Activated T-helper 2 cell treated with anti-CD3 and anti-CD28 coated beads, Interferon-gamma antibody, Interleukin-2, Interleukin-4, amounts not matched to agents 10 μg/mL and 5 μg/mL and 100 μg/mL, durations not matched to agents 14 hours and 24 hours and 36 hours (primary cell): ENCODE measurements at regions not wholly inside any gene's neighbourhood (a gene's known extent, or its start where the extent isn't known, plus 50 kb on each side); places are given as distances from the start of the nearest gene placed in this dataset.
"Not testable (repeated sequence)": the region's sequence is repeated elsewhere in the genome, so short reads cannot be mapped to it uniquely, and the experiment has no call there.

ENCODE experiments used
- DNase-seq: peaks from one replicate; pipeline ENCODE4 v3.0.0; 2021; ENCODE audit warnings: low spot score
- H3K27ac Mint-ChIP-seq: one replicate; pipeline ENCODE4 v1.8.0; 2021; ENCODE audit warnings: mixed read lengths
- H3K27me3 Mint-ChIP-seq: one replicate; pipeline ENCODE4 v1.8.0; 2021; ENCODE audit warnings: low read depth, mixed read lengths
- H3K36me3 Mint-ChIP-seq: one replicate; pipeline ENCODE4 v1.8.0; 2021; ENCODE audit warnings: low read depth, mixed read lengths
- H3K4me1 Mint-ChIP-seq: one replicate; pipeline ENCODE4 v1.8.0; 2021; ENCODE audit warnings: low read depth, mixed read lengths
- H3K4me3 Mint-ChIP-seq: one replicate; pipeline ENCODE4 v1.8.0; 2021; ENCODE audit warnings: low read depth, mild to moderate bottlenecking, moderate library complexity, mixed read lengths
- H3K9me3 Mint-ChIP-seq: one replicate; pipeline ENCODE4 v1.8.0; 2021; ENCODE audit warnings: mixed read lengths
- intact Hi-C: fragments of 100-400 bp; cut with micrococcal nuclease; formaldehyde crosslinking; loops from one replicate; pipeline ENCODE4 v1.15.1; 2023

- DNase-seq = no peak
- intact Hi-C loops = no loop called here
- H3K27ac Mint-ChIP-seq = no peak overlapping the region
- H3K4me1 Mint-ChIP-seq = no peaks in the 10 kb centered on the region
- no peaks in the 10 kb centered on the region for H3K9me3 Mint-ChIP-seq
- H3K36me3 Mint-ChIP-seq = no peaks in the 10 kb centered on the region
- H3K4me3 Mint-ChIP-seq = no peak overlapping the region
- H3K27me3 Mint-ChIP-seq = no peaks in the 10 kb centered on the region
Observed at GRCh38 chr20:40634891-40635290, 54.1 kb downstream of the MAFB start.

- no peaks in the 10 kb centered on the region for H3K9me3 Mint-ChIP-seq
- intact Hi-C loops = no loop called here
- H3K27me3 Mint-ChIP-seq = no peaks in the 10 kb centered on the region
- DNase-seq = no peak
- no peak overlapping the region for H3K27ac Mint-ChIP-seq
- no peak overlapping the region for H3K4me3 Mint-ChIP-seq
- no peaks in the 10 kb centered on the region for H3K4me1 Mint-ChIP-seq
- H3K36me3 Mint-ChIP-seq = no peaks in the 10 kb centered on the region
Observed at GRCh38 chr20:40633123-40633850, 55.7 kb downstream of the MAFB start.

- no peaks in the 10 kb centered on the region for H3K36me3 Mint-ChIP-seq
- H3K9me3 Mint-ChIP-seq = no peaks in the 10 kb centered on the region
- H3K4me3 Mint-ChIP-seq = no peak overlapping the region
- DNase-seq = no peak
- H3K27me3 Mint-ChIP-seq = no peaks in the 10 kb centered on the region
- intact Hi-C loops = no loop called here
- H3K4me1 Mint-ChIP-seq = no peaks in the 10 kb centered on the region
- H3K27ac Mint-ChIP-seq = no peak overlapping the region
Observed at GRCh38 chr20:40632346-40632976, 56.6 kb downstream of the MAFB start.

GRCh38 chr20:40631119-40631631 lies 57.9 kb downstream of the MAFB start:
- H3K4me3 Mint-ChIP-seq = no peak overlapping the region
- H3K36me3 Mint-ChIP-seq = no peaks in the 10 kb centered on the region
- DNase-seq = no peak
- no peaks in the 10 kb centered on the region for H3K9me3 Mint-ChIP-seq
- H3K27ac Mint-ChIP-seq = no peak overlapping the region
- H3K27me3 Mint-ChIP-seq = no peaks in the 10 kb centered on the region
- intact Hi-C loops = no loop called here
- H3K4me1 Mint-ChIP-seq = no peaks in the 10 kb centered on the region

GRCh38 chr20:40630713-40631112 lies 58.3 kb downstream of the MAFB start:
- no peaks in the 10 kb centered on the region for H3K27me3 Mint-ChIP-seq
- intact Hi-C loops = no loop called here

GRCh38 chr20:40630099-40630498 lies 58.9 kb downstream of the MAFB start:
- intact Hi-C loops = no loop called here
- Mint-ChIP-seq H3K36me3 (no peaks in the 10 kb centered on the region), H3K4me1 (no peaks in the 10 kb centered on the region), H3K4me3 (no peak overlapping the region), H3K9me3 (no peaks in the 10 kb centered on the region), H3K27ac (no peak overlapping the region), H3K27me3 (no peaks in the 10 kb centered on the region)
- no peak for DNase-seq

More at GRCh38 chr20:40630713-40631112, 58.3 kb downstream of the MAFB start:
- no peak overlapping the region for H3K4me3 Mint-ChIP-seq
- no peaks in the 10 kb centered on the region for H3K9me3 Mint-ChIP-seq
- no peak overlapping the region for H3K27ac Mint-ChIP-seq
- no peaks in the 10 kb centered on the region for H3K36me3 Mint-ChIP-seq
- no peak for DNase-seq
- no peaks in the 10 kb centered on the region for H3K4me1 Mint-ChIP-seq

- H3K27ac Mint-ChIP-seq = no peak overlapping the region
- no peaks in the 10 kb centered on the region for H3K9me3 Mint-ChIP-seq
- intact Hi-C loops = no loop called here
- H3K36me3 Mint-ChIP-seq = no peaks in the 10 kb centered on the region
- no peak overlapping the region for H3K4me3 Mint-ChIP-seq
- no peaks in the 10 kb centered on the region for H3K27me3 Mint-ChIP-seq
- DNase-seq = no peak
- H3K4me1 Mint-ChIP-seq = no peaks in the 10 kb centered on the region
Observed at GRCh38 chr20:40628877-40629276, 60.2 kb downstream of the MAFB start.

GRCh38 chr20:40619053-40619452 lies 70.0 kb downstream of the MAFB start:
- H3K27ac Mint-ChIP-seq, H3K36me3 Mint-ChIP-seq, H3K4me3 Mint-ChIP-seq, DNase-seq, H3K9me3 Mint-ChIP-seq, intact Hi-C loops, H3K4me1 Mint-ChIP-seq, H3K27me3 Mint-ChIP-seq: not testable (repeated sequence)

- no peak overlapping the region for H3K27ac Mint-ChIP-seq
- peaks cover 5% of the 10 kb centered on the region for H3K27me3 Mint-ChIP-seq
- H3K4me1 Mint-ChIP-seq = no peaks in the 10 kb centered on the region
- intact Hi-C loops = no loop called here
- H3K4me3 Mint-ChIP-seq = no peak overlapping the region
- no peak for DNase-seq
- no peaks in the 10 kb centered on the region for H3K36me3 Mint-ChIP-seq
- H3K9me3 Mint-ChIP-seq = no peaks in the 10 kb centered on the region
Observed at GRCh38 chr20:40617594-40617993, 71.4 kb downstream of the MAFB start.

- no peak for DNase-seq
- H3K9me3 Mint-ChIP-seq = no peaks in the 10 kb centered on the region
- H3K4me3 Mint-ChIP-seq = no peak overlapping the region
- intact Hi-C loops = no loop called here
- H3K27me3 Mint-ChIP-seq = peaks cover 3% of the 10 kb centered on the region
- H3K27ac Mint-ChIP-seq = no peak overlapping the region
- no peaks in the 10 kb centered on the region for H3K4me1 Mint-ChIP-seq
- no peaks in the 10 kb centered on the region for H3K36me3 Mint-ChIP-seq
Observed at GRCh38 chr20:40612837-40613236, 76.2 kb downstream of the MAFB start.

GRCh38 chr20:40612247-40612646 lies 76.8 kb downstream of the MAFB start:
- Mint-ChIP-seq H3K36me3 (no peaks in the 10 kb centered on the region), H3K27ac (no peak overlapping the region), H3K9me3 (no peaks in the 10 kb centered on the region), H3K4me1 (no peaks in the 10 kb centered on the region), H3K4me3 (no peak overlapping the region), H3K27me3 (peaks cover 2% of the 10 kb centered on the region)
- intact Hi-C loops = no loop called here
- DNase-seq = no peak

- H3K9me3 Mint-ChIP-seq = no peaks in the 10 kb centered on the region
- intact Hi-C loops = no loop called here
- DNase-seq = no peak
- no peaks in the 10 kb centered on the region for H3K4me1 Mint-ChIP-seq
- H3K27ac Mint-ChIP-seq = no peak overlapping the region
- H3K36me3 Mint-ChIP-seq = no peaks in the 10 kb centered on the region
- H3K4me3 Mint-ChIP-seq = no peak overlapping the region
- H3K27me3 Mint-ChIP-seq = no peaks in the 10 kb centered on the region
Observed at GRCh38 chr20:40610730-40611129, 78.3 kb downstream of the MAFB start.

GRCh38 chr20:40607927-40608326 lies 81.1 kb downstream of the MAFB start:
- H3K4me3 Mint-ChIP-seq = no peak overlapping the region
- no peaks in the 10 kb centered on the region for H3K4me1 Mint-ChIP-seq
- H3K27me3 Mint-ChIP-seq = no peaks in the 10 kb centered on the region
- H3K9me3 Mint-ChIP-seq = no peaks in the 10 kb centered on the region
- no peaks in the 10 kb centered on the region for H3K36me3 Mint-ChIP-seq
- no peak for DNase-seq
- no peak overlapping the region for H3K27ac Mint-ChIP-seq
- intact Hi-C loops = no loop called here
